ENCODE measurements at regions not wholly inside any gene's neighbourhood (a gene's known extent, or its start where the extent isn't known, plus 50 kb on each side); places are given as distances from the start of the nearest gene placed in this dataset.

DNA sequence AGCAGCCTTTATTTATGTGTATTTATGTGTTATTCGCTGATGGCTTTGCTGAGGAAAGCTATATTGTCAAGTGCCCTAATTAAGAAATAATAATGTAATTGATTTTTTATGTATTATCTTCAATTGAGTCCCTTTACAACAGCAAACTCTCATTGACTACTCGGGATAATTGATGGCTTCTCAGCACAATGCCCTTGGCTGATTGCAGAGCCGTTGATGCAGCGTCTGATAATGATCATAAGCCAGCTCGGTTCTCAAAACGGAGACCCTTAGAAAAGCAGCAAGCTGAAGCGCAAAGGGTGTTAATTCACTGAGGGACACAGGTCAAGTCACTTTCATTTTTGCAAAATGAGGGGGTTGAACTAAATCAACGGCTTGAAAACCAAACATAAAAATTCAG lies 357.1 kb upstream of the KCNH8 start (continued):
- TF ChIP-seq, protein P1, sequence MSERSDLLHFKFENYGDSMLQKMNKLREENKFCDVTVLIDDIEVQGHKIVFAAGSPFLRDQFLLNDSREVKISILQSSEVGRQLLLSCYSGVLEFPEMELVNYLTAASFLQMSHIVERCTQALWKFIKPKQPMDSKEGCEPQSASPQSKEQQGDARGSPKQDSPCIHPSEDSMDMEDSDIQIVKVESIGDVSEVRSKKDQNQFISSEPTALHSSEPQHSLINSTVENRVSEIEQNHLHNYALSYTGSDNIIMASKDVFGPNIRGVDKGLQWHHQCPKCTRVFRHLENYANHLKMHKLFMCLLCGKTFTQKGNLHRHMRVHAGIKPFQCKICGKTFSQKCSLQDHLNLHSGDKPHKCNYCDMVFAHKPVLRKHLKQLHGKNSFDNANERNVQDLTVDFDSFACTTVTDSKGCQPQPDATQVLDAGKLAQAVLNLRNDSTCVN (CRISPR knock-in tag; IDR thresholded peaks at IDR 0.05): no peak

DNA sequence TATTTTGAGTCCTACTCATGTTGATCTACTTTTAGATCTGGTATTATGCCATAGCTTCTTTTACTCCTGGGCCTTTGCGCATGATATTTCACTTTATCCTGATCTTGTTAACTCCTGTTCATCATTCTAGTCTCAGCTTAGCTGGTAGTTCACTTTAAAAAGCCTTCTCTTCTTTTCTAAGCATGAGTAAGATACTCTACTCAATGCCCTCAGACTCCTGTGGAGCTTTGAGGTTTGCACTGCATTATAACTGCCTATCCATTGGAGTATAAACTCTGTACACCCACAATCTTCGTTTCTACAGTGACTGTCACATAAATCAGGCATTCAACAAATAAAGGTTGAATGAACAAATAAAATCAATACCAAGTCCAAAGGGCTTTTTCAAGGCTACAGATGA lies 357.9 kb upstream of the KCNH8 start:
- no peak for FAIRE-seq

More for the DNA sequence above, 357.9 kb upstream of the KCNH8 start:
- CTCF ChIA-PET (ENCODE audit: low intra/inter-chr PET ratio): no interaction called here
- no peaks in the 10 kb centered on the region for H3K79me2 ChIP-seq (ENCODE audit: control insufficient read depth, insufficient read depth, low read length)
- no peaks in the 10 kb centered on the region; the same call in none of the 2 replicates for H3K9me3 ChIP-seq (replicated peaks; ENCODE audit: control insufficient read depth, insufficient read depth, low read depth, low read length)
- ATAC-seq (no peak), DNase-seq (ENCODE audit: extremely low read depth in 1 of 4, low spot score in 3 of 4) (no peak)
- POLR2A ChIA-PET: no interaction called here
- H3K4me3 ChIP-seq: no peak overlapping the region
- H3K27me3 ChIP-seq (ENCODE audit: control insufficient read depth in 2 of 2, insufficient read depth in 2 of 2, low read length in 2 of 2): no peaks in the 10 kb centered on the region
- 0% methylated on average over 2 of the region's 2 CpGs for WGBS (ENCODE audit: insufficient coverage, low coverage, missing lambda C conversion rate)
- in situ Hi-C loops (cut with MboI): no loop called here
- TF ChIP-seq SAFB2 (IDR thresholded peaks at IDR 0.05; ENCODE audit: borderline replicate concordance, low read depth, low read length, severe bottlenecking) (no peak), TARDBP (IDR thresholded peaks at IDR 0.05) (no peak), CXXC5 (CRISPR knock-in tag; IDR thresholded peaks at IDR 0.05) (no peak), CHD2 (IDR thresholded peaks at IDR 0.05; ENCODE audit: low read depth, low read length) (no peak), CBX2 (IDR thresholded peaks at IDR 0.05; ENCODE audit: insufficient read depth, low read length, poor library complexity, severe bottlenecking) (no peak), RBFOX2 (IDR thresholded peaks at IDR 0.05; ENCODE audit: low read depth, low read length) (no peak), CHD4 (IDR thresholded peaks at IDR 0.05; ENCODE audit: insufficient read depth, insufficient replicate concordance, low read depth, low read length, poor library complexity, severe bottlenecking) (no peak), ZC3H4 (CRISPR knock-in tag; IDR thresholded peaks at IDR 0.05; ENCODE audit: borderline replicate concordance) (no peak), ZNF589 (CRISPR knock-in tag; IDR thresholded peaks at IDR 0.05; ENCODE audit: low read depth) (no peak), HDAC1 (IDR thresholded peaks at IDR 0.05) (no peak)
- TF ChIP-seq, protein P2, sequence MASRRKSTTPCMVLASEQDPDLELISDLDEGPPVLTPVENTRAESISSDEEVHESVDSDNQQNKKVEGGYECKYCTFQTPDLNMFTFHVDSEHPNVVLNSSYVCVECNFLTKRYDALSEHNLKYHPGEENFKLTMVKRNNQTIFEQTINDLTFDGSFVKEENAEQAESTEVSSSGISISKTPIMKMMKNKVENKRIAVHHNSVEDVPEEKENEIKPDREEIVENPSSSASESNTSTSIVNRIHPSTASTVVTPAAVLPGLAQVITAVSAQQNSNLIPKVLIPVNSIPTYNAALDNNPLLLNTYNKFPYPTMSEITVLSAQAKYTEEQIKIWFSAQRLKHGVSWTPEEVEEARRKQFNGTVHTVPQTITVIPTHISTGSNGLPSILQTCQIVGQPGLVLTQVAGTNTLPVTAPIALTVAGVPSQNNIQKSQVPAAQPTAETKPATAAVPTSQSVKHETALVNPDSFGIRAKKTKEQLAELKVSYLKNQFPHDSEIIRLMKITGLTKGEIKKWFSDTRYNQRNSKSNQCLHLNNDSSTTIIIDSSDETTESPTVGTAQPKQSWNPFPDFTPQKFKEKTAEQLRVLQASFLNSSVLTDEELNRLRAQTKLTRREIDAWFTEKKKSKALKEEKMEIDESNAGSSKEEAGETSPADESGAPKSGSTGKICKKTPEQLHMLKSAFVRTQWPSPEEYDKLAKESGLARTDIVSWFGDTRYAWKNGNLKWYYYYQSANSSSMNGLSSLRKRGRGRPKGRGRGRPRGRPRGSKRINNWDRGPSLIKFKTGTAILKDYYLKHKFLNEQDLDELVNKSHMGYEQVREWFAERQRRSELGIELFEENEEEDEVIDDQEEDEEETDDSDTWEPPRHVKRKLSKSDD (conservative IDR thresholded peaks at IDR 0.05; ENCODE audit: low read length): no peak
- TF ChIP-seq, protein P3, sequence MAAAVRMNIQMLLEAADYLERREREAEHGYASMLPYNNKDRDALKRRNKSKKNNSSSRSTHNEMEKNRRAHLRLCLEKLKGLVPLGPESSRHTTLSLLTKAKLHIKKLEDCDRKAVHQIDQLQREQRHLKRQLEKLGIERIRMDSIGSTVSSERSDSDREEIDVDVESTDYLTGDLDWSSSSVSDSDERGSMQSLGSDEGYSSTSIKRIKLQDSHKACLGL (CRISPR knock-in tag; IDR thresholded peaks at IDR 0.05; ENCODE audit: borderline replicate concordance, poor library complexity, severe bottlenecking): no peak
- no peak overlapping the region for H3K9ac ChIP-seq (ENCODE audit: insufficient read depth in 1 of 2, low read depth in 2 of 2, low read length in 2 of 2)
- H3K9me1 ChIP-seq (ENCODE audit: control insufficient read depth, insufficient read depth, low read length): no peaks in the 10 kb centered on the region
- no TSS peak for BruUV-seq (replicated peaks)
- no peaks in the 10 kb centered on the region for H4K20me1 ChIP-seq (replicated peaks; ENCODE audit: control insufficient read depth, insufficient read depth, low read length)
- no peaks in the 10 kb centered on the region for H3K36me3 ChIP-seq (ENCODE audit: control insufficient read depth, insufficient read depth, low read length)
- intact Hi-C loops (cut with micrococcal nuclease): no loop called here
- H2AFZ ChIP-seq (ENCODE audit: low read depth, low read length): no peak overlapping the region
- H3K27ac ChIP-seq (ENCODE audit: extremely low read depth, low read depth, low read length): no peak overlapping the region
- H3K4me2 ChIP-seq (ENCODE audit: insufficient read depth, low read length): no peak overlapping the region
- no peaks in the 10 kb centered on the region for H3K4me1 ChIP-seq (replicated peaks in 1 of 2; ENCODE audit: control insufficient read depth in 2 of 2, insufficient read depth in 2 of 2, low read length in 2 of 2)

Measured in K562 (cell line).